HG03196 (cell line): ENCODE measurements at regions not wholly inside any gene's neighbourhood (a gene's known extent, or its start where the extent isn't known, plus 50 kb on each side); places are given as distances from the start of the nearest gene placed in this dataset.
"Not testable (repeated sequence)": the region's sequence is repeated elsewhere in the genome, so short reads cannot be mapped to it uniquely, and the experiment has no call there.

Experiments
- ATAC-seq: cut with Tn5 transposase; IDR thresholded peaks from one replicate; pipeline ENCODE4 v1.9.1; 2021; ENCODE audit not compliant: unreplicated experiment

DNA sequence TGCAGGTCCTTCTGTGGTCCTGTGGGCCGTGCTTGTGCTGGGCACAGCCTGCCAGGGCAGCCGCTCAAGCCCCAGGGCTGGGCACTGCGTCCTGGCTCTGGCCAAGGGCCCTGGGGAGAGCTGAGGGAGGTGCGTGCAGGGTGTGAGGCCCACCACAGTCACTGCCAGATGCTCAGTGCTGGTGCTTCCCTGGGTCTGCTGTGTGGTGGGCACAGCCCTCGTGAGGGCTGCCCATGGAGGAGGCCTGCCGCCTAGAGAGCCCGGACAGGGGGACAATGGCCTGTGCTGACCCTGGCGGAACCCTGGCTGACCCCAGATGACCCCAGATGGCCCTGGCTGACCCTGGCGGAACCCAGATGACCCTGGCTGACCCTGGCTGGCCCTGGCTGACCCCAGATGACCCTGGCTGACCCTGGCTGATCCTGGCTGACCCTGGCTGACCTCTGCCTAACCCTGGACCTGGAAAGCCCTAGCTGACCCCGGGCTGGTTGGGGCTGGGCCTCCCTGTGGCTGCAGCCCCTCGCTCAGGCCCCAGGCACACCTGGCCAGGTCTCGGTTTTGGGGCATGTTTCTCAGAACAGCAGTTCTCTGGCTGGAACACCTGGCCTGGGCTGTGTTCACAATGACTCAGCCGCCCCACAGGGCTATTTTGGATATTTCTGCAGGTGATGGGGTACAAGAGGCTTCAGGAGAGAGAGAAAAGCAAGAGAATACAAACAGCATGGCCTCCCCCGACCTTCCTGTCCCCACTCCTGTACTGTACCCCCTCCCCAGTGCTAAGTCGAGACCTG lies 55.4 kb downstream of the TMEM121 start:
- ATAC-seq = peak; percentile 39

GRCh38 chr14:105582639-105583038 lies 56.3 kb downstream of the TMEM121 start:
- ATAC-seq = no peak

- ATAC-seq = not testable (repeated sequence)
Measured at GRCh38 chr14:105583914-105584313, 57.5 kb downstream of the TMEM121 start.

- ATAC-seq = not testable (repeated sequence)
Measured at GRCh38 chr14:105585290-105585689, 58.9 kb downstream of the TMEM121 start.

DNA sequence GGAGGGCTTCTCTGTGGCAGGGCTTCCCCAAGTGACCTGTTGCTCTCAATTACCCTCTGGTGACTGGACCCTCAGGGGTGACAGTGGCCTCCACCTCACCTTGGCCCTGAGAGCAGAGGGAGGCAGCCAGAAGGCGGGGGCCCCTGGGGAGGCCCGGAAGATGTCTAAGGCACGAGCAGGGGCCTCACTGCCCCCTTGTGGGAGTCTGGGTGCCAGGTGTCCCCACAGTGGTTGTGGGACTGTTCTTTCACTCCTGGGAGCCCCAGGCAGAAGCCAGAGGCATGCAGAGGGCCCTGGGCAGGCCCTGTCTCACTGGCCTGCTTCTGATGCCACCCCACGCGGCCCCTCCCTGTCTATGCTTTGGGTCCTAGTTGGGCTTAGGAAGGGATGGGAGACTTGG lies 59.3 kb downstream of the TMEM121 start:
- not testable (repeated sequence) for ATAC-seq

GRCh38 chr14:105586144-105586872 lies 59.9 kb downstream of the TMEM121 start:
- not testable (repeated sequence) for ATAC-seq

- ATAC-seq = not testable (repeated sequence)
Measured at GRCh38 chr14:105587034-105587433, 60.7 kb downstream of the TMEM121 start.

DNA sequence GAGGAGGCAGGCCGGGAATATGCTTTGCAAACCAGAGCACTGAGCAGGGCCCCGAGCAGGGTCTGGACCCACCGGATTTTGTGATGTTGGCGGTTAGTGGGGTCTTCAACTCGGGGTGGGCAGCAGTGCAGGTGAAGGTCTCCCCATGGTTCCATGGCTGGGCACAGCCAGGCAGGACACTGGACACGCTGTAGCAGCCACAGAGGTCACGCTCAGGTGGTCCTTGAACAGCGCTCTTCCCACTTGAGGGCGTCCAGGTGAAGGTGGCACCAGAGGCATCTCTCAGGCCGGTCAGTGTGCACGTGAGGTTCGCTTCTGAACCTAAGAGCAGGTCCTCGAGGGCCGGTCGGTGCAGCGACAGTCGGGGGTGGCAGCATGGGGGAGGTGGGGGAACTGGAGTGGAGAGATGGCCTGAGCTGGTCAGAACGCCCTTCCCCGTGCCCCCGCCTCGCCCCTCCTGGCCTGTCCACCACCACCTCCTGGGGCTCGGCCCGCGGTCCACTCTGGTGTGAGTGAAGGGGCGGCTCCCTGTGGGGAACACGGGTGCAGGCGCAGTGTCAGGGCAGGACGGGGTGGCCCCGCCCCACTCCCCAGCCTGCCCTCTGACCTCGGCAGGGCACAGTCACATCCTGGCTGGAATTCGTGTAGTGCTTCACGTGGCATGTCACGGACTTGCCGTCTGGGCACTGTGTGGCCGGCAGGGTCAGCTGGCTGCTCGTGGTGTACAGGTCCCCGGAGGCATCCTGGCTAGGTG lies 61.3 kb downstream of the TMEM121 start:
- ATAC-seq = not testable (repeated sequence)

GRCh38 chr14:105588236-105588860 lies 62.0 kb downstream of the TMEM121 start:
- ATAC-seq = no peak

DNA sequence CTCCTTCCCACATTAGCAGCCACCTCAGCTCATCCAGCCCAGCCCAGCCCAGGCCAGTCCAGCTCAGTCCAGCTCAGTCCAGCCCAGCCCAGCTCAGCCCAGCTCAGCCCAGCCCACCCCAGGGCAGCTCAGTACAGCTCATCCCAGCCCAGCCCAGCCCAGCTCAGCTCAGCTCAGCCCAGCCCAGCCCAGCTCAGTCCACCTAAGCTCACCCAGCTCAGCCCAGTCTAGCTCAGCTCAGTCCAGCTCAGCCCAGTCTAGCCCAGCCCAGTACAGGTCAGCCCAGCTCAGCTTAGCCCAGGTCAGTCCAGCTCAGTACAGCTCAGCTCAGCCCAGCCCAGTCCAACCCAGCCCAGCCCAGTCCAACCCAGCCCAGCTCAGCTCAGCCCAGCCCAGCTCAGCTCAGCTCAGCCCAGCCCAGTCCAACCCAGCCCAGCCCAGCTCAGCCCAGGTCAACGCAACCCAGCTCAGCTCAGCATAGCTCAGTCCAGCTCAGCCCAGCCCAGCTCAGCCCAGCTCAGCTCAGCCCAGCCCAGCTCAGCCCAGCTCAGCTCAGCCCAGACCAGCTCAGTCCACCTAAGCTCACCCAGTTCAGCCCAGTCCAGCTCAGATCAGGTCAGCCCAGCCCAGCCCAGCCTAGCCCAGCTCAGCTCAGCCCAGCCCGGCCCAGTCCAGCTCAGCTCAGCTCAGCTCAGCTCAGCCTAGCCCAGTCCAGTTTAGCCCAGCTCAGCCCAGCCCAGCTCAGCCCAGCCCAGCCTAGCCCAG lies 63.0 kb downstream of the TMEM121 start:
- no peak for ATAC-seq

- not testable (repeated sequence) for ATAC-seq
Measured at GRCh38 chr14:105589926-105590185, 63.5 kb downstream of the TMEM121 start.

DNA sequence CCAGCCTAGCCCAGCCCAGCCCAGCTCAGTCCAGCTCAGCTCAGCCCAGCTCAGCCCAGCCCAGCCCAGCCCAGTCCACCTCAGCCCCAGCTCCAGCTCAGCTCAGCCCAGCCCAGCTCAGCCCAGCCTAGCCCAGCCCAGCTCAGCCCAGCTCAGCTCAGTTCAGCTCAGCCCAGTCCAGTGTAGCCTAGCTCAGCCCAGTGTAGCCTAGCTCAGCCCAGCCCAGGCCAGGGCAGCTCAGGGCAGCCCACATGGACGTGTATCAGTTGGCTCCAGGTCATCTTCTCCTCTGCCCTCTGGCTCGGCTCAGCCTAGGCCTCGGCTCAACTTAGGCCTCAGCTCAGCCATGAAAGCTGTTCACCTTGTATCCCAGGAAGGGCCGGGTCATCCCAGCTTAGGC lies 64.7 kb downstream of the TMEM121 start:
- no peak for ATAC-seq

DNA sequence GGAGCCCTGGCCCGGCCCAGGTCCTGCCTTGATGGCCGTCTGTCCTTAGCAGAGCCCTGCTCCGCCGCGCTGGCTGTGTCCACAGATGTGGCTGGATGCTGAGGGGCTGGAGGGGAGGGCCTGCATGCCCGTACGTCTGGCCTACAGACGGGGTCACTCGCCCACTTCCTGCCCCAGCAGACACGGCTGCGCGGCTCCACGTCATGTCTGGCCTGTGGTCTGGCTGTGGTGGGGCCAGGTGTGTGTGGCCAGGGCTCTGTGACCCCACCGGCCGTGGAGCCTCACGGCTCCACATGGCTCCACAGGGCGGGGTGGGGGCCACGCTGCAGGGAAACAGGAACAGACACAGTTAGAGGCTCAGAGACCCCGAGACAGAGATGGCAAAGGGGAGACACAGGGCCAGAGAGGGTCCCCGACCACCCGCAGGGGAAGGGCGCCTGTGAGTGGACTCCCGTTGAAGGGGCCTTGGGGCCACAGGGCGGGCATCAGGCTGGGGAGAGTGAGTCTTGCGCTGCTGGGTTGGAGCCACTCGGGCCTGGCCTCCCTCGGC lies 65.5 kb downstream of the TMEM121 start:
- not testable (repeated sequence) for ATAC-seq

GRCh38 chr14:105592646-105593045 lies 66.3 kb downstream of the TMEM121 start:
- ATAC-seq = not testable (repeated sequence)

GRCh38 chr14:105595346-105595745 lies 69.0 kb downstream of the TMEM121 start:
- not testable (repeated sequence) for ATAC-seq

DNA sequence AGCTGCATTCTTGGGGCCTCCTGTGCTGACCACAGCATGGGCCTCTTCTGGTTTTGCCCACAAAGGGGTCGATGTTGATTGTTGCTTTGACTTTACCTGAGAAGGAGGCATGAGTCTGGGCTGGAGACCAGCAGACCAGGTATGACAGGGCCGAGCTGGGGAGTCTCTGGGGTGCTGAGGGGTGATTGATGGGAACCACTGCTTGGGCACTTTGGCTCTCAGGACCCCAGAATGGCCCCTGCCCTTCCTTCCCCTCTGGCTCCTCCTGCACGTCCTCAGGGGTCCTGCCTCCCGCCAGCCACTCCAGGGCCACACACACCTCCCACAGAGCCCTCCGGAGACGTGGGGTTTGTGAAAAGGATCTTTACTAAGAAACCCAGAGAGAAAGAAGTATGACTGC lies 70.0 kb downstream of the TMEM121 start:
- not testable (repeated sequence) for ATAC-seq

- not testable (repeated sequence) for ATAC-seq
Measured at GRCh38 chr14:105598040-105598763, 71.8 kb downstream of the TMEM121 start.

DNA sequence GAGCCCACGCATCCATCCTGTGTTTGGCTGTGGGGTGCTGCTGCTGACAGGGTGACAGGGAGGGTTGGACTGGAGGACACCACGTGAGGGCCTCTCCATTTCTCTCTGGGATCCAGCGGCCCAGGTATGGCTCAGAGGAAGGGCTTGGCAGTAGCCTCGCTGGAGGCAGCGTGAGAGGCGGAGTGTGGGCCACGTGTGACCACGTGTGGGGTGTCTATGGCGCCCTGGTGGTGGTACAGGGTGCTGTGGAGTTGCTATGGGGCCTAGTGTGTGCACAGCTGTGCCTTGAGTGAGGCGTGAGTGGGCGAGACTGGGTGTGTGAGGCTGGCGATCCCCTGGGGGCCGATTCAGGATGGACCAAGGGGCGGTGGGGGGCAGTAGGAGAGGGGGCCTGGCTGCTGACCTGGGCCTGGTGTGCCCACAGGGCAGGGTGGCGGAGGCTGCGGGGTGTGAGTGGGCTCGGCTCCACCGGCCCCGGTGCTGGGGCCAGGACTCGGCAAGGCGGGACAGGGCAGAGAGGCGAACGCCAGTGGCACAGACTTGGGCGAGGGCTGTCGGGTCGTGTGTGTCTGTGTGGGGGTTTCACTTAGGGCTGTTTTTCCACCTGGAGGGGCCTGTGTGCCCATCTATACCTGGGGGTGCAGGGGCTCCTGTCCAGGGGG lies 72.7 kb downstream of the TMEM121 start:
- ATAC-seq = not testable (repeated sequence)
